H1 (cell line): ENCODE measurements at regions not wholly inside any gene's neighbourhood (a gene's known extent, or its start where the extent isn't known, plus 50 kb on each side); places are given as distances from the start of the nearest gene placed in this dataset.

ENCODE experiments used
- CTCF ChIA-PET: fragments of 300-600 bp; sonication (Branson Sonifier 250); formaldehyde crosslinking; loops from one replicate; lab custom pipeline; 2021; ENCODE audit not compliant: partially characterized antibody; lab: Charles Lee
- POLR2A ChIA-PET: fragments of 300-600 bp; sonication (Branson Sonifier 250); formaldehyde crosslinking; loops from one replicate; lab custom pipeline; 2021; ENCODE audit warnings: inconsistent platforms; ENCODE audit not compliant: partially characterized antibody; lab: Charles Lee
- DNase-seq, 2 experiments: peaks; one replicate each; pipeline versions ENCODE4 v3.0.0 to v3.0.0-alpha.2; 2010 to 2022; ENCODE audit warnings: low spot score in 2 of 2, low read depth in 1 of 2, mixed read lengths in 1 of 2
- FAIRE-seq: peaks from 2 replicates; lab custom pipeline; 2011; peaks lifted over from hg19 to GRCh38; lab: Jason Lieb, UNC
- H2AFZ ChIP-seq: 2 replicates; pipeline ENCODE4 v1.8.1; 2012; ENCODE audit warnings: low read length, inconsistent platforms
- H2AK5ac ChIP-seq: 2 replicates; pipeline ENCODE4 v1.6.1; 2013; ENCODE audit warnings: low read depth, low read length
- H2BK120ac ChIP-seq: replicated peaks from 2 replicates; pipeline ENCODE3; 2013; ENCODE audit warnings: low read depth, low read length, inconsistent platforms
- H2BK12ac ChIP-seq: 2 replicates; pipeline ENCODE4 v1.6.1; 2013; ENCODE audit warnings: low read depth, low read length
- H2BK15ac ChIP-seq: 2 replicates; pipeline ENCODE4 v1.6.1; 2013; ENCODE audit warnings: low read length
- H2BK20ac ChIP-seq: 2 replicates; pipeline ENCODE4 v1.6.1; 2013; ENCODE audit warnings: low read length
- H2BK5ac ChIP-seq: 2 replicates; pipeline ENCODE4 v1.6.1; 2013; ENCODE audit warnings: low read depth, low read length
- H3K14ac ChIP-seq: 2 replicates; pipeline ENCODE4 v1.6.1; 2013; ENCODE audit warnings: inconsistent platforms; ENCODE audit not compliant: insufficient read length
- H3K18ac ChIP-seq: 2 replicates; pipeline ENCODE4 v1.6.1; 2013; ENCODE audit warnings: low read length; ENCODE audit errors: extremely low read depth
- H3K23ac ChIP-seq: 2 replicates; pipeline ENCODE4 v1.6.1; 2013; ENCODE audit warnings: inconsistent platforms; ENCODE audit not compliant: insufficient read length
- H3K23me2 ChIP-seq: 2 replicates; pipeline ENCODE4 v1.6.1; 2013; ENCODE audit warnings: low read depth, low read length
- H3K27ac ChIP-seq: 2 replicates; pipeline ENCODE4 v1.6.1; 2011; ENCODE audit warnings: low read depth, low read length, inconsistent platforms
- H3K27me3 ChIP-seq, 4 experiments: replicated peaks in 1 of 4; 1 replicate in 1 of 4; 2 replicates in 3 of 4; pipeline versions ENCODE4 v1.6.1 to v1.8.1; 2011 to 2013; ENCODE audit warnings: low read length in 3 of 4, mild to moderate bottlenecking in 3 of 4, inconsistent platforms in 2 of 4, mixed read lengths in 2 of 4, moderate library complexity in 1 of 4; ENCODE audit not compliant: control insufficient read depth in 3 of 4, insufficient read depth in 3 of 4; ENCODE audit errors: extremely low read depth in 1 of 4
- H3K36me3 ChIP-seq, 4 experiments: 2 replicates each; pipeline versions ENCODE4 v1.6.1 to v1.8.1; 2011 to 2013; ENCODE audit warnings: mild to moderate bottlenecking in 4 of 4, low read length in 3 of 4, moderate library complexity in 2 of 4, control low read depth in 1 of 4, inconsistent platforms in 1 of 4; ENCODE audit not compliant: insufficient read depth in 4 of 4, control insufficient read depth in 2 of 4
- H3K4ac ChIP-seq: replicated peaks from 2 replicates; pipeline ENCODE3; 2013; ENCODE audit warnings: low read length, low read depth, mixed read lengths, inconsistent platforms; ENCODE audit not compliant: insufficient read length
- H3K4me1 ChIP-seq, 4 experiments: replicated peaks in 1 of 4; 1 replicate in 1 of 4; 2 replicates in 3 of 4; pipeline versions ENCODE4 v1.6.1 to v1.8.1; 2011 to 2013; ENCODE audit warnings: low read length in 3 of 4, inconsistent platforms in 2 of 4, mixed read lengths in 1 of 4; ENCODE audit not compliant: insufficient read depth in 4 of 4, control insufficient read depth in 3 of 4
- H3K4me2 ChIP-seq, 2 experiments: 2 replicates each; pipeline versions ENCODE4 v1.6.1 to v1.8.1; 2011 to 2013; ENCODE audit warnings: low read depth in 2 of 2, low read length in 2 of 2, control low read depth in 1 of 2, inconsistent platforms in 1 of 2, mild to moderate bottlenecking in 1 of 2; ENCODE audit not compliant: insufficient read depth in 1 of 2
- H3K4me3 ChIP-seq, 4 experiments: fragments of 200-600, 300-600 bp in 1 of 4; sonication (generic), shearing (Covaris generic), sonication (Bioruptor Twin) in 1 of 4; 2 replicates each; pipeline versions ENCODE4 v1.5.1 to v1.8.1; 2011 to 2016; ENCODE audit warnings: low read length in 4 of 4, low read depth in 3 of 4, control low read depth in 2 of 4, inconsistent platforms in 2 of 4, mild to moderate bottlenecking in 2 of 4, mixed read lengths in 1 of 4, moderate library complexity in 1 of 4; ENCODE audit not compliant: insufficient read depth in 2 of 4; ENCODE audit errors: extremely low read depth in 1 of 4
- H3K56ac ChIP-seq: replicated peaks from 2 replicates; pipeline ENCODE3; 2013; ENCODE audit warnings: low read depth, mild to moderate bottlenecking, mixed read lengths, low read length, inconsistent platforms; ENCODE audit not compliant: insufficient read length
- H3K79me1 ChIP-seq: 2 replicates; pipeline ENCODE4 v1.6.1; 2013; ENCODE audit warnings: low read depth, low read length, control low read depth
- H3K79me2 ChIP-seq, 2 experiments: 2 replicates each; pipeline versions ENCODE4 v1.6.1 to v1.8.1; 2012 to 2013; ENCODE audit warnings: low read length in 2 of 2, mild to moderate bottlenecking in 2 of 2, inconsistent platforms in 1 of 2; ENCODE audit not compliant: insufficient read depth in 2 of 2, control insufficient read depth in 1 of 2
- H3K9ac ChIP-seq, 4 experiments: replicated peaks in 1 of 4; 1 replicate in 1 of 4; 2 replicates in 3 of 4; pipeline versions ENCODE4 v1.6.1 to v1.8.1; 2011 to 2013; ENCODE audit warnings: low read depth in 3 of 4, low read length in 3 of 4, control low read depth in 2 of 4, mild to moderate bottlenecking in 2 of 4, moderate library complexity in 2 of 4, inconsistent platforms in 1 of 4; ENCODE audit errors: extremely low read depth in 1 of 4
- H3K9me3 ChIP-seq, 2 experiments: 2 replicates each; pipeline versions ENCODE4 v1.6.1 to v1.8.1; 2012 to 2013; ENCODE audit warnings: mild to moderate bottlenecking in 2 of 2, moderate library complexity in 2 of 2, control low read depth in 1 of 2, inconsistent platforms in 1 of 2, low read depth in 1 of 2, low read length in 1 of 2, mixed read lengths in 1 of 2; ENCODE audit not compliant: insufficient read depth in 2 of 2
- H4K20me1 ChIP-seq, 2 experiments: replicated peaks in 1 of 2; 2 replicates each; pipeline versions ENCODE3 to v1.8.1; 2011 to 2013; ENCODE audit warnings: inconsistent platforms in 2 of 2, low read length in 2 of 2, mild to moderate bottlenecking in 1 of 2; ENCODE audit not compliant: insufficient read depth in 2 of 2, control insufficient read depth in 1 of 2
- H4K5ac ChIP-seq: 2 replicates; pipeline ENCODE4 v1.6.1; 2013; ENCODE audit warnings: low read length, low read depth, mixed read lengths, inconsistent platforms; ENCODE audit not compliant: insufficient read length
- H4K8ac ChIP-seq: 2 replicates; pipeline ENCODE4 v1.8.0; 2013; ENCODE audit warnings: mild to moderate bottlenecking, moderate library complexity, low read length, inconsistent platforms; ENCODE audit not compliant: insufficient read depth; ENCODE audit errors: extremely low read depth
- H4K91ac ChIP-seq: replicated peaks from 2 replicates; pipeline ENCODE3; 2013; ENCODE audit warnings: low read length, mixed read lengths, inconsistent platforms; ENCODE audit not compliant: insufficient read length
- ATF2 ChIP-seq: IDR thresholded peaks from 2 replicates; pipeline ENCODE4 v1.6.1; 2012; ENCODE audit warnings: low read length, inconsistent platforms
- NANOG ChIP-seq: IDR thresholded peaks from 2 replicates; pipeline ENCODE4 v1.6.1; 2011; ENCODE audit warnings: low read length, low read depth, mild to moderate bottlenecking, inconsistent platforms; ENCODE audit not compliant: insufficient read depth, poor library complexity, severe bottlenecking
- NRF1 ChIP-seq: IDR thresholded peaks from 2 replicates; pipeline ENCODE4 v1.6.1; 2011; ENCODE audit warnings: mild to moderate bottlenecking, low read depth, low read length, improper control_type of control experiment
- RBBP5 ChIP-seq: IDR thresholded peaks from 2 replicates; pipeline ENCODE4 v1.7.1; 2012; ENCODE audit warnings: low read depth, mild to moderate bottlenecking, inconsistent platforms, low read length, moderate library complexity, borderline replicate concordance
- RNF2 ChIP-seq: fragments of 200-900, 300-1000 bp; sonication (generic); IDR thresholded peaks from 2 replicates; pipeline ENCODE4 v1.7.1; 2016; ENCODE audit warnings: borderline replicate concordance, low read depth, mild to moderate bottlenecking, antibody characterized with exemption, low read length; ENCODE audit not compliant: poor library complexity, severe bottlenecking; ENCODE audit errors: missing control alignments
- SIX5 ChIP-seq: IDR thresholded peaks from 2 replicates; pipeline ENCODE4 v1.6.1; 2011; ENCODE audit warnings: mild to moderate bottlenecking, low read depth, low read length
- WGBS, 2 experiments: shearing (Covaris generic) in 1 of 2; methylation state at CpG; one replicate each; pipeline versions ENCODE4 v1.1.6 to v1.1.7; 2013 to 2015; ENCODE audit warnings: low lambda C conversion rate in 2 of 2, mixed read lengths in 2 of 2, inconsistent platforms in 1 of 2, low coverage in 1 of 2, missing lambda C conversion rate in 1 of 2; ENCODE audit not compliant: insufficient replicate concordance in 2 of 2, insufficient coverage in 1 of 2, insufficient read length in 1 of 2; ENCODE audit errors: extremely low coverage in 1 of 2, missing lambda C conversion rate in 1 of 2; 5-methylcytosine and 5-hydroxymethylcytosine counted together

GRCh38 chr2:43044093-43044681 lies 182.2 kb downstream of the ZFP36L2 start:
- no peak overlapping the region for H3K56ac ChIP-seq
- no peaks in the 10 kb centered on the region for H3K79me2 ChIP-seq
- no peaks in the 10 kb centered on the region for H3K27me3 ChIP-seq
- no peaks in the 10 kb centered on the region for H3K36me3 ChIP-seq
- TF ChIP-seq NRF1: no peak
- no peak for TF ChIP-seq NANOG
- TF ChIP-seq RBBP5: no peak
- no peak for TF ChIP-seq RNF2
- TF ChIP-seq ATF2: no peak
- TF ChIP-seq SIX5: no peak
- DNase-seq: no peak
- ChIA-PET POLR2A (interaction anchor here (0.9 kb wide), 1 partner anchor 57 kb away, joined by 3 read pairs; no protein-coding TSS in a partner anchor), CTCF (interaction anchor here (0.6 to 1.7 kb wide), 8 partner anchors 14 to 533 kb away, joined by 3 to 4 read pairs (median 3); no protein-coding TSS in a partner anchor)
- 0 out of 2 replicates have a peak overlapping the region, but pooled peaks have one; percentile 89 for H2BK20ac ChIP-seq
- no peak overlapping the region for H3K27ac ChIP-seq
- no peak overlapping the region for H4K5ac ChIP-seq
- FAIRE-seq: no peak
- H3K14ac ChIP-seq: no peak overlapping the region
- no peak overlapping the region for H3K4me3 ChIP-seq
- H4K91ac ChIP-seq: no peak overlapping the region
- no peaks in the 10 kb centered on the region for H4K20me1 ChIP-seq
- no peak overlapping the region for H2BK5ac ChIP-seq
- no peak overlapping the region for H3K4ac ChIP-seq
- no peaks in the 10 kb centered on the region for H3K23me2 ChIP-seq
- no peak overlapping the region for H3K9ac ChIP-seq
- 0 out of 2 replicates have a peak overlapping the region, but pooled peaks have one; percentile 17 for H2BK12ac ChIP-seq
- no peak overlapping the region for H3K18ac ChIP-seq
- H2AFZ ChIP-seq: peak overlapping the region; percentile 67; the same call in 1 of the 2 replicates
- no peaks in the 10 kb centered on the region for H3K9me3 ChIP-seq
- no peak overlapping the region; the same call in 1 of the 2 replicates for H2BK15ac ChIP-seq
- H2BK120ac ChIP-seq: no peak overlapping the region
- 0 out of 2 replicates have a peak overlapping the region, but pooled peaks have one; percentile 4 for H2AK5ac ChIP-seq
- no peak overlapping the region for H4K8ac ChIP-seq
- H3K79me1 ChIP-seq: no peaks in the 10 kb centered on the region
- no peak overlapping the region for H3K23ac ChIP-seq
- WGBS, 2 experiments: 86% methylated on average over 10 of the region's 13 CpGs; no CpG with 5 or more reads in 1 of the 2 experiments
- H3K4me2 ChIP-seq: no peak overlapping the region
- H3K4me1 ChIP-seq: peaks cover 0 to 11% (median 8%) of the 10 kb centered on the region in 4 experiments; a peak in 6 of 7 replicates
